Neural cell (in vitro differentiated cells): ENCODE measurements at regions not wholly inside any gene's neighbourhood (a gene's known extent, or its start where the extent isn't known, plus 50 kb on each side); places are given as distances from the start of the nearest gene placed in this dataset.

ENCODE experiments used
- H2AFZ ChIP-seq: fragments of 200-600, 300-800 bp; sonication (generic), shearing (Covaris generic); 2 replicates; pipeline ENCODE4 v1.6.0; 2014; ENCODE audit warnings: low read depth, mild to moderate bottlenecking, antibody characterized with exemption, low read length, moderate library complexity
- H3F3A ChIP-seq: fragments of 200-600 bp; shearing (Covaris generic); 2 replicates; pipeline ENCODE4 v1.6.1; 2016; ENCODE audit warnings: mild to moderate bottlenecking, moderate library complexity, mixed read lengths, antibody characterized with exemption, low read length; ENCODE audit not compliant: insufficient read depth, poor library complexity, severe bottlenecking
- H3K27ac ChIP-seq: fragments of 200-600, 300-800 bp; sonication (generic), shearing (Covaris generic); 2 replicates; pipeline ENCODE4 v1.5.1; 2014; ENCODE audit warnings: mild to moderate bottlenecking, low read length, moderate library complexity
- H3K27me3 ChIP-seq: fragments of 300-800, 200-600 bp; sonication (generic), shearing (Covaris generic); 2 replicates; pipeline ENCODE4 v1.6.0; 2014; ENCODE audit warnings: mild to moderate bottlenecking, low read depth, low read length, moderate library complexity; ENCODE audit not compliant: insufficient read depth
- H3K36me3 ChIP-seq: fragments of 300-800, 200-600 bp; sonication (generic), shearing (Covaris generic); 2 replicates; pipeline ENCODE4 v1.5.1; 2014; ENCODE audit warnings: mild to moderate bottlenecking, antibody characterized with exemption, low read length, moderate library complexity; ENCODE audit not compliant: insufficient read depth
- H3K4me2 ChIP-seq: fragments of 300-800, 200-600 bp; sonication (generic), shearing (Covaris generic); 2 replicates; pipeline ENCODE4 v1.6.0; 2014; ENCODE audit warnings: mild to moderate bottlenecking, low read length
- H3K4me3 ChIP-seq: fragments of 300-800, 200-600 bp; sonication (generic), shearing (Covaris generic); 2 replicates; pipeline ENCODE4 v1.5.1; 2014; ENCODE audit warnings: mild to moderate bottlenecking, low read length, moderate library complexity
- H3K79me2 ChIP-seq: fragments of 200-600 bp; shearing (Covaris generic); replicated peaks from 2 replicates; pipeline ENCODE4 v1.6.0; 2014; ENCODE audit warnings: mild to moderate bottlenecking, low read length, moderate library complexity; ENCODE audit not compliant: insufficient read depth
- H3K9ac ChIP-seq: fragments of 300-800, 200-600 bp; sonication (generic), shearing (Covaris generic); 2 replicates; pipeline ENCODE4 v1.6.1; 2016; ENCODE audit warnings: mild to moderate bottlenecking, low read length, mixed read lengths
- H3K9me2 ChIP-seq: fragments of 200-600 bp; shearing (Covaris generic); 2 replicates; pipeline ENCODE4 v1.6.1; 2016; ENCODE audit warnings: mild to moderate bottlenecking, low read length, mixed read lengths; ENCODE audit not compliant: insufficient read depth
- H3K9me3 ChIP-seq: fragments of 200-600, 300-800 bp; sonication (generic), shearing (Covaris generic); 2 replicates; pipeline ENCODE4 v1.6.1; 2016; ENCODE audit warnings: mild to moderate bottlenecking, mixed run types, low read length, moderate library complexity, mixed read lengths
- H4K20me1 ChIP-seq: fragments of 200-600 bp; shearing (Covaris generic); 2 replicates; pipeline ENCODE4 v1.6.1; 2016; ENCODE audit warnings: mild to moderate bottlenecking, mixed run types; ENCODE audit not compliant: insufficient read depth
- CTCF ChIP-seq: fragments of 450-650 bp; IDR thresholded peaks from 2 replicates; pipeline ENCODE4 v1.5.1; 2014; ENCODE audit warnings: antibody characterized with exemption, mild to moderate bottlenecking, moderate library complexity; ENCODE audit not compliant: poor library complexity, severe bottlenecking
- EP300 ChIP-seq: fragments of 450-650 bp; conservative IDR thresholded peaks from 2 replicates; pipeline ENCODE4 v1.6.1; 2014; ENCODE audit warnings: antibody characterized with exemption, mild to moderate bottlenecking, moderate library complexity; ENCODE audit not compliant: poor library complexity, severe bottlenecking
- EZH2 ChIP-seq: fragments of 200-600, 300-800 bp; shearing (Covaris generic), sonication (generic); IDR thresholded peaks from 2 replicates; pipeline ENCODE4 v1.6.1; 2014; ENCODE audit warnings: antibody characterized with exemption, low read length, borderline replicate concordance, mild to moderate bottlenecking; ENCODE audit not compliant: insufficient read depth, poor library complexity, severe bottlenecking
- MXI1 ChIP-seq: fragments of 450-650 bp; conservative IDR thresholded peaks from 2 replicates; pipeline ENCODE4 v1.6.1; 2014; ENCODE audit warnings: antibody characterized with exemption, mild to moderate bottlenecking; ENCODE audit not compliant: poor library complexity, severe bottlenecking
- POLR2AphosphoS5 ChIP-seq: IDR thresholded peaks from 2 replicates; pipeline ENCODE4 v1.6.1; 2012
- RAD21 ChIP-seq: fragments of 450-650 bp; conservative IDR thresholded peaks from 2 replicates; pipeline ENCODE4 v1.6.1; 2014; ENCODE audit warnings: antibody characterized with exemption, mild to moderate bottlenecking, moderate library complexity
- REST ChIP-seq: IDR thresholded peaks from 2 replicates; pipeline ENCODE4 v1.6.1; 2012; ENCODE audit warnings: borderline replicate concordance
- SMC3 ChIP-seq: fragments of 450-650 bp; conservative IDR thresholded peaks from 2 replicates; pipeline ENCODE4 v1.6.1; 2014; ENCODE audit warnings: antibody characterized with exemption, mild to moderate bottlenecking, moderate library complexity; ENCODE audit not compliant: poor library complexity
- TAF1 ChIP-seq: IDR thresholded peaks from 2 replicates; pipeline ENCODE4 v1.6.1; 2012; ENCODE audit warnings: low read depth

DNA sequence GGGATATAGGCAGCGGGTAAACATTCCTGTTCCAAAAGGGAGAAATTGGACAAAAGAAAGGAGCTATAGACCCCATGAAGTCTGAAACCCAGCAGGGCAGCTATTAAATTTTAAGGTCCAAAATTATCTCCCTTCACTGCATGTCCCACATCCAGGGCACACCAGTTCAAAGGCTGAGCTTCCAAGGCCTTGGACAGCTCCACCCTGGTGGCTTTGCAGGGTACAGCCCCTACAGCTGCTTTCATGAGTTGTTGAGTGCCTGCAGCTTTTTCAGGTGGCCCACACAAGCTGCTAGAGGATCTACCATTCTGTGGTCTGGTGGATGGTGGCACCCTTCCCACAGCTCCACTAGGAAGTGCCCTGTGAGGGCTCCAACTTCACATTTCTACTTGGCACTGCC, 662.5 kb upstream of the PKN2 start:
- Histone ChIP-seq H3K4me2 (no peak overlapping the region), H3K9me2 (no peaks in the 10 kb centered on the region), H3K27ac (no peak overlapping the region), H3K9me3 (no peaks in the 10 kb centered on the region), H3K4me3 (no peak overlapping the region), H4K20me1 (no peaks in the 10 kb centered on the region), H3K36me3 (no peaks in the 10 kb centered on the region), H2AFZ (no peak overlapping the region), H3F3A (no peaks in the 10 kb centered on the region), H3K27me3 (no peaks in the 10 kb centered on the region), H3K79me2 (no peaks in the 10 kb centered on the region), H3K9ac (no peak overlapping the region)
- no peak for TF ChIP-seq EP300
- no peak for TF ChIP-seq SMC3
- no peak for TF ChIP-seq EZH2
- no peak for TF ChIP-seq MXI1
- TF ChIP-seq REST: no peak
- no peak for TF ChIP-seq CTCF
- TF ChIP-seq RAD21: no peak
- no peak for TF ChIP-seq TAF1
- TF ChIP-seq POLR2AphosphoS5: no peak

DNA sequence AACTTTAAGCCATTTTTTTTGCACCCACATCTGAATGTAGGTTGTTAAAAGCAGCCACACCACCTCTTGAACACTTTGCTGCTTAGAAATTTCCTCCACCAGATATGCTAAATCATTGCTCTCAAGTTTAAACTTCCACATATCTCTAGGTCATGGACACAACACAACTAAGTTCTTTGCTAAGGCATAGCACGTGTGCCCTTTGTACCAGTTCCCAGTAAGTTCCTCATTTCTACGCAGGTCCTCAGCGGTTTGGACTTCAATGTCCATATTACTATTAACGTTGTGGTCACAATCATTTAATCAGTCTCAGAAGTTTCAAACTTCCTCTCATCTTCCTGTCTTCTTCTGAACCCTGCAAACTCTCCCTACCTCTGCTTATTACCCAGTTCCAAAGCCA, 661.6 kb upstream of the PKN2 start:
- no peaks in the 10 kb centered on the region for H3K79me2 ChIP-seq
- no peak overlapping the region for H3K27ac ChIP-seq
- H3K36me3 ChIP-seq: no peaks in the 10 kb centered on the region
- H3K4me3 ChIP-seq: no peak overlapping the region
- no peaks in the 10 kb centered on the region for H3K27me3 ChIP-seq
- no peak overlapping the region for H3K4me2 ChIP-seq
- H3K9me3 ChIP-seq: no peaks in the 10 kb centered on the region
- no peaks in the 10 kb centered on the region for H3F3A ChIP-seq
- H3K9me2 ChIP-seq: no peaks in the 10 kb centered on the region
- no peaks in the 10 kb centered on the region for H4K20me1 ChIP-seq
- no peak overlapping the region for H3K9ac ChIP-seq
- no peak overlapping the region for H2AFZ ChIP-seq
- TF ChIP-seq TAF1 (no peak), EZH2 (no peak), MXI1 (no peak), EP300 (no peak), POLR2AphosphoS5 (no peak), RAD21 (no peak), CTCF (no peak), REST (no peak), SMC3 (no peak)
